ENCODE measurements at regions not wholly inside any gene's neighbourhood (a gene's known extent, or its start where the extent isn't known, plus 50 kb on each side); places are given as distances from the start of the nearest gene placed in this dataset.
"Not testable (repeated sequence)": the region's sequence is repeated elsewhere in the genome, so short reads cannot be mapped to it uniquely, and the experiment has no call there.

DNA sequence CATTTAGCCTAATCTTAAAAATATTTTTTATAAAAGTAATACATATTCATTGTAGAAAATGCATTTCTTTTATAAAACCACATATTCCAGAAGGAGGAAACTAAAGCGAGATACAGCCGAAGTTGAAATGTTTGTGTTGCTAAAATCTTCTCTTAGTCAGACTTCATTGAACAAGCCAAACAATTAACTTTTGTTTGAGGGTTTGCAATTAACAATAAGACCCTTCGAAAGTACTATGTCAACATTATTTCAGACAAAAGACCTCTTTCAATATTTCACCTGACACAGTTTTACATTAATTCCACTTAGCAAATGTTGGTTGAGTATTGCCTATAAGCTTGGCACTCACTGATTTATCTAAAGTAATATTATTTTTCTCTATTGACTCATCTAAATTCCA is 354.0 kb upstream of the ADAMTS5 start:
- no peak for DNase-seq (ENCODE audit: low read depth in 2 of 2)

DNA sequence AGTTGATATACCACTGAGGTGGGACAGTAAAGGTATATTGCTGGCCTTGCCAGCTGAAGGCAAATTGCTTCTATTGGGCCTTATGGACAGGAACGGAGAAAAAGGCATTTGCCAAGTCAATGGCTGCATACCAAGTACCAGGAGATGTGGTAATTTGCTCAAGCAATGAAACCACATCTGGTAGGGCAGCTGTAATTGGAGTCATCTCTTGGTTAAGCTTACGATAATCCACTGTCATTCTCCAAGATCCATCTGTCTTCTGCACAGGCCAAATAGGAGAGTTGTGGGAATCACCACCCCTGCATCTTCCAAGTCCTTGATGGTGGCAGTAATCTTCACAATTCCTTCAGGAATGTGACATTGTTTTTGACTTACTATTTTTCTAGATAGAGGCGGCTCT is 350.7 kb upstream of the ADAMTS5 start:
- DNase-seq (ENCODE audit: low read depth in 2 of 2) = not testable (repeated sequence)

DNA sequence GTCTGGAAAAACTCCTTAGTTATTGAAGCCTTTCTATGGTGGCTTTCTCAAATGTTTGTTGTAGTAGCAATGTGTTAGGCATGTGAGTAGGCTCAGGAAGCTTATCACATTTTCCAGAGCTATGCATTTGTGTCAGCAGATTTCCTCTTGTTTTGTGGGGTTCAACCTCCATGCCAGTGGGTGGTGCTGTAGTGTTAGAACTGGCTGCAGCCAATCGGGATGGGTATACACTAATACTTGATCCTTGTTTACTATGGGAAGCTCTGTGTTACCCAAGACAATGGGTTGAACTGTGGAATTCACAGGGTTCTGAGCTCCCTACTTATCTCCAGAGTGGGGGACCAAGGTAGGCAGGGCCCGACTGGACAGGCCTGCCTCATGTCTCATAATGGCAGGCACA is 348.5 kb upstream of the ADAMTS5 start:
- DNase-seq (ENCODE audit: low read depth in 2 of 2) = no peak

DNA sequence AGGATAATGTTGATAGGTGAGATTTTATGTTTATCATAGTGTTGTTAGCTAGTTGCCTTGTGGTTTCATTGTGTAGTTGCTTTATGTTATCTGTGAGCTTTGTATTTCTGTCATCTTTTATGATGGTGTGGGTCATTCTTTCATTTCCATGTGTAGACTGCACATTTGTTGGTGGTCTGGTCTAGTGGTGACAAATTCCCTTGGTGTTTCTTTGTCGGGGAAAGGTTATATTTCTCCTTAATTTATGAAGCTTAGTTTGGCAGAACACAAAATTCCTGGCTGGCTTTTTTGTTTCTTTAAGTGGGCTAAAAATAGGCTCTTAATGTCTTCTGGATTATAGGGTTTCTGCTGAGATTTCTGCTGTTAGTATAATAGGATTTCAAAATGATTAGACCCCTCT is 347.2 kb upstream of the ADAMTS5 start:
- DNase-seq (ENCODE audit: low read depth in 2 of 2) = no peak

DNA sequence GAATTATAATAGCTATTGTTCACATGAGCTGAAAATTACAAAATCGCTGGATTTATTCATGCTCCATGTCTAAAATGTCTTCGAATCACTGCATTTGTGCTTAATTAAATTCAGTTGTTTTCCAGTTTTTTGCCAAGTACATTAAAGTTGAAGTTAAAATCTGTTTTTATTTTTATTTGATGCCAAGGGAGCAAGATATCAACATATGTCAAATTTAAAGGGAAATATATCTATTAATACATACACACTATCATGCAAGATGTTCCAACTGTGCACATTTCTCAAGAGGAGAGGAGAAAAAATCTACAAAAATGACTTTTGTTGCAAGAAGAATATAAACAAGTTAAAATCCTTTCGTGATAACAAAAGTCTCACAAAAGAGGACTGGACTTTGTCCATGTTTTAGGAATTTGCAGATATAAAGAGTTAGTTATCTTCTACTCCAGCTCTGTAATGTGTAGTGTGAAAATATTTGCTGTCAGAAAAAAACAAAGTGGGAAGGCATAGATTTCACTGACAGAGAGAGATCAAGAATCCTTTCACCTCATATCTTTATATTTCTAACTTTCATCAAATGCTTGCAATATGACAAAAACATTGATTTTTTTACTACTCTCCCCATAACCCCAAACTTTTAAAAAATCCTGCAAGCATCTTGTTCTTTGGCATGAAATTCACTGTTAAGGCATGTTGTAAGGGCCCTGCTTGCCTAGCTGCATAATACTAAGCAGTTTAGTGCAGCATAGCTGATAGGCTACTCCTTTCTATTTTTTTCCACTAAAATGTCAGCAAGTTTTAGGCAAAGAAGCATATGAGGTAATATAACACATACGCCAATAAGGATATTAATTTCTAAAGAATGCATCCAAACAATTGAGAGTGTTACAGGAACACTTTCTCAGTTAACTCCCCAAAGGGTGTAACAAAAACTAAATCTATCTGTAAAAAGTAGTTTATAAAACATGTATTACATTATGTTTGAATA is 340.2 kb upstream of the ADAMTS5 start:
- DNase-seq (ENCODE audit: low read depth in 2 of 2) = no peak

DNA sequence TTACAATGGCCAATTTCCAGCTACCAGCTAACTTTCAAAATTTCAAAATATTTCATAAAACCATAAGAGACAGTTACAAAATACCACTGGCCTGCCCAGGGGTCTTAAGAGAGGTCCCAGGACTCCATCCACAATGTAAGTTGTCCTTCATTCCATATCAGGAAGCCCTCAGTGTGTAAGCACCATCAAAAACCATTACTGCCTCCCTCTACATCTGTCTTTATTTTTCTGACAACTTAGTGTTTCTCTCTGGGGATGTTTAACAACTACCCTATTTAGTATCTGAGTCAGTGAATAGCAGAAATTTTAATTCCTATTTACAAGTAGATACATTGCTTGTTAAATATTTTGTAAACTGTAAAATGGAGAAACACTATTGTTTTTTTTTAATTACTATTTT is 339.3 kb upstream of the ADAMTS5 start:
- no peak for DNase-seq (ENCODE audit: low read depth in 2 of 2)

DNA sequence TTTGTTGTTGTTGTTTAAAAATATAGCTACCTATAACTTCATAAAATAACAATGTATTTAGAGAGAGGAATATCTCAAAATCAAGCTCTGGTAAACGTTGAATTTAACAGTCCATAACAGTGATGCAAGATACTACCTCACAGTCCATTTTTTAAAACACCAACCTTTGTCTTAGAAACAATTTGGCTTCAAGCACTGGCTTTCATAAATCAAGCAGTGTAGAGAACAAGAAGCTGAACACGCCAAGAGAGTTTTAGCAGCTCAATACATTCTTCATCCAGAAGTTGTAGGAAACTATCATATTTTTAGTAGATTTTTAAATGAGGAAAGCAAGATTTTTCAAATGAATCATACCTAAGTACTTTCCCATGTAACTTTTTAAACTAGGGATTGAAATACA is 334.3 kb upstream of the ADAMTS5 start:
- no peak for DNase-seq (ENCODE audit: low read depth in 2 of 2)

DNA sequence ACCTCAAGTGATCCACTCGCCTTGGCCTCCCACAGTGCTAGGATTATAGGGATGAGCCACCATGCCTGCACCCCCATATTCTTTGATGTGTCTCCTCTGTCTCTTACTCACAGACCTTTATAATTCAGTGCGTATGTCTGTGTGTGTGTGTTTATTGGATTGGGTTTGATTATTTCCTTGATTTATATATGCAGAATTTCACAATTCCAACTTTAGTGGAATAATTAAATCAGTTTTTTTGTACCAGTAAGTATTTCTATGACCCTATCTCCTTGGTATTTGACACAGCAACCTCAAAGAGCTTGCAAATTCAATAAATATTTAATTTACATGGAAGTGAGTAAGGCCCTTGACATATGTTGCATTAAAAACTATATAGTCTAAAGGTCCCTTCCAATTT is 333.9 kb upstream of the ADAMTS5 start:
- DNase-seq (ENCODE audit: low read depth in 2 of 2) = no peak

DNA sequence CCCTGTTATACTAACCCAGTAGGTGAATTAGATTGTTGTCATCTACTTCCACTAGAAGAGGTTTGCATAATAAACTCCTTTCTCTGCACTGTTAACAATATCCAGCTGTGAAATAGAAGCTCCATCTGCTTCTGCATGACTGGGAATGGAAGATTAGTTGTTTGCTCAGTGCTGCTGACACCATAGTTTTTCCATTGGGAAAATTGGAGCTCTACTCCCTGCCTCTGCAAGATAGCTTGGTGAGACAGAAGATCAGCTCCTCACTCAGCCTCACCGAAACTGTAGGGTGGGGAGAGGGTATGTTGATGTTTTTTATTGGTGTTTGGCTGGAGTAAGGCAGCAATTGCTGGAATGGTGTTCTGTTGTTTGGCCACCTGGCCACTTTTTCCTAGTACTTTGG is 331.6 kb upstream of the ADAMTS5 start:
- no peak for DNase-seq (ENCODE audit: low read depth in 2 of 2)

DNA sequence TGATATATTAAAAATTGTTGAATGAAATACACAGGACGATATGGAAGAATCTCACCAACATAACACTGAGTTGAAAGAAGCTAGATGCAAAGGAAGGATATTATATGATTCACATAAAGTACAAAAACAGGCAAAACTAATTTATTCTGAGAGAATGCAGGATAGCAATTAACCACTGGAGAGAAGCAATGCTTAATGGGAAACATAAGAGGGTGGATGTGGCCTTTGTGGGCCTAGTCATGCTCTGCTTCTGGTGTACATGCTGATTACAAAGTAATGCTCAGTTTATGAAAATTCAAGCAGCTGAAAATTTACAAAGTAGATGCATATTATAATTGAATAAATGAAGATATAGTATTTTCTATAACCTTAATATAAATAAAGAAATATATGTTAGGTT is 326.4 kb upstream of the ADAMTS5 start:
- no peak for DNase-seq (ENCODE audit: low read depth in 2 of 2)

DNA sequence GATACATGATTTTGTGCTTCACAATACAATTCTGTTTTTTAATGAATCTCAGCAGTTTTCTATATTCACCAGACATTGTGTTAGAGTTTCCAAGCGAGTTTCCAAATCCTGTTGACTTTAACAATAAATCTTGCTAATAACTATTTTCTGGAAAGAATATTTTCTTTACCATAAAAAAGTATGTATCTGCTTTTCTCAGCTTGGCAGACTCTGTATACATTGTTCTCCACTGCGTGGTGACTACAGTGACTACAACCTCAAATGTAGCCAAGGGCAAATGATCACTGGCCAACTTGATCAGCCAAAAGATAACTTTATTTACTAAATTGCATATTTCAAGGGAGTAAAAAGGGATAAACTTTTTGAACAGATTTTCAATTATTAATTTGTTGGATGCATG is 325.9 kb upstream of the ADAMTS5 start:
- no peak for DNase-seq (ENCODE audit: low read depth in 2 of 2)

DNA sequence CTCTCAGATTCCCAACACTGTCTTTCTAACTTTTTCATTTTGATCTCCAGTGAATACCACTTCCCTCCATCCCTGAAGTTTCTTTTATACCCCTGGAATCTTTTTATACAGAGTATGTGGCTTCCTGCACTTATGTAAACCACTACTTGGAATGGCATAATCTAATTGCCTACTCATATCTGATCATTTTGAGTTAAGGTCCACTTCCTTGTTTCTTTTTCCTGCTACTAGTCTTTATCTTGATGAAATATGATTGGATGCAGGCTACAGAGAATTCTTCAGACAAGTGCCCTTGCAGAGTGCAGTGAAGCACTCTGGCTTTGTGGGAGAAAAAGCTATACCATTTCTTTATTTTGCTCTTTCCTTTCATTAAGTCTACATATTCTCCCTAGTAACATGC is 325.3 kb upstream of the ADAMTS5 start:
- no peak for DNase-seq (ENCODE audit: low read depth in 2 of 2)

DNA sequence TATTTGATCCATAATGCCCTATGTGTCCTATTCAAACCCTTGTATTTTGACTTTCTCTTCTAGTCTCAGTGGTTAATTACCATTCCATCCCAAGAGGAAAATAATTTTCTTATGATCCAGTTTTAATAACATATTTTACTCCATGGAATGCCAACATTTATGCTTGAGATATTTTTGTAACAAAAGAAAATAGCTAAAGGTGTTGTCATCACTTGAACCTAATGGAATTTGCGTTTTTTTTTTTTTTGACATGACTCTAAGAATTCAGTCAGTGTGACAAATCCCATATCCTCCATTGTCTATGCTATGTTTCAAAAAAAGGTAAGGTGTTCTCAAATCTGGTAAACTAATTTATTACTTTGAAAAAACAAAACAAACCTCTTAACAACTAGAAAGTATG is 324.1 kb upstream of the ADAMTS5 start:
- DNase-seq (ENCODE audit: low read depth in 2 of 2) = no peak

DNA sequence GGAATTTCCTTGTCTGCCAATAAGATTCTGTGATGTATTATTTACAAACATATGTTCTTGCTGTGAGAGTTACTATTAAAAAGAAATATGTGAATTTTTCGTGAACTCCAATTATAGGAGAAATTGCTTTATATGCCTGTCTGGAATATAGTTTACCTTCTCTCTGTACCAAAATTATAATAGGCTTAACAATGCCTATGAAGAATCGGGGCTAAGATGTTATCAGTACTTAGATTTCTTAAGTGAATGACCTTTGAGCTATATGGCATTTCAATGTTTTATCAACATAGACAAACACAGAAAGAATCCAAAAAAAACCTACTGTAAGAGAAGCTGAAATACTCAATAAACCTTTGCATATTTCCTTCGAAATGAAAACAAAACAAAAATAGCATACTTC is 323.1 kb upstream of the ADAMTS5 start:
- DNase-seq (ENCODE audit: low read depth in 2 of 2) = no peak

DNA sequence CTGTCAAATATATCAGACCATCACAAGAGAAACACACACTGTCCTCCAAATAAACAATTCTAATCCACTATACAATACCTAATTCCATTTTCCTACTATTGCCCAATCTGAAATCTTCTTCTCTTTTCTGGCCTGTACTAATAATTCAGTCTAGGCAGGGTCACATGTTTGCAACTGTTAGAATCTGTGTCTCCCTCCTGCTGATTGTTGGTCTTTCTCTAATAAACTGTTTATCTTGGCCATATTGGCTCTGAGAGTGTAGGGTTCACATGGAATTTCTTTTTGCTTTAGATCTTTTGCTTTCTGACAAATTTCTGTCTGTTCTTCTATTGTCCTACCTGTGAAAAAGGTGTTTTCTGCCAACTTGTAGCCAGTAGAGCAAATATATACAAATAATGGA is 319.9 kb upstream of the ADAMTS5 start:
- DNase-seq (ENCODE audit: low read depth in 2 of 2) = no peak

DNA sequence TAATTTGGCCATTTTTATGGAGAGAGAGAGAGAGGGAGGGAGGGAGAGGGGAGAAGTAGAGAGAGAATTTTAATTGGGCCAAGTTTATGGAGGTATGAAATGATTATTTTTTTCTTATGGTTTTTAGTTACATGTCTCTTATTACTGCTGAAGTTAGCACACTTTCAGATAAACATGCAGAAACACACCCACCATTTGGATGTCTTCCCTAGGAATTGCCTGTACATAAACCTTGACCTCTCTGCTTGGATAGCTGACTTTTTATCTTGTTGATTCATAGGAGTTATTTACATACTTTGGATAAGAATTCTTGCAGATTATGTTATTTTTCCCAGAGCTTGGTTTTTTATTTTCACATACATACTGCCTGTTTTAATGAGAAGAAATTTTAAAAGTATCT is 310.2 kb upstream of the ADAMTS5 start:
- no peak for DNase-seq (ENCODE audit: low read depth in 2 of 2)

DNA sequence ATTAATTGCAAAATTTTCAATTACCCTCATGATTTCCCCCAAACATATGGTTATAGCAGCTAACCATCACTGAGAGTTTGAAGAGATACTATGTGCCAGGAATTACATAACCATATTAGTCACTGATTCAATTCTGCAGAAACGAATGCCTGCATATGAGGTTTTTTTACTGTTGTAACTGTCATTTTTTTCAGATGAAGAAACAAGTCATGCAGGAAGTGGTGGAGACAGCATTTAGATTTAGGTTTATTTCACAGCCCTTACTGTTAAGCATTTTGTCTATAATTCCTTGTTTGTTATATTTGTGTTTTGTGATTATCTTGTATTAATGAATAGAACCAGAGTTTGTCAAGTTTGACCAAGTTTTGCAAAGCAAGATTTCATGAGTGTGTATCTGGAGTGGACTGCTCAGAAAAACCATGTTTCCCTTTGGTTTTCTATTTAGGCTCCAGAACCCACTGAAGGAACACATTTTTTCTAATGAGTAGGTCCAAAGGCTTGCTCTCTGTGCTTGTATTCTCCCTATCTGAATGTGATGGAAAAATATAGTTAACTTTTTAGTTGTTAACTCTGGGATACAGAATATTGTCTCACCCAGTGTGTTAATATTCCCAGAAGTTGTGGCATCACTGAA is 308.5 kb upstream of the ADAMTS5 start:
- DNase-seq (ENCODE audit: low read depth in 2 of 2) = no peak

DNA sequence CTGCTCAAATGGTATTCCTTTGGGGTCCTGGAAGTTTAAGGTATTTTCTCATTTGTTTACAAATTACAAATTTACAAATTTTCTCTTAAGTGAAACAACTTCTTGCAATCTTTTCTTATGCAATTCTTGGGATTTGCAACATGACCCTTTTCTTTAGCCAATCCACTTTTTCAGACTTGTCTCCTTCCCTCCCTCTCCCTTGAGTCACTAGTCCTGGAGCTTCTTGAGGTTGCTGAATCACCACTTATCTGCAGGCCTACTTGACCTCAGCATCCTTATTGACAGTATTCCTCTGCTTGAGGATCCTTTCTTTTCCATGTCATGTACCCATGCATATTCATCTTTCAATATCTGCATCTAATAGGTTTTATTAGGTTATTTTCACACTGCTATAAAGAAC is 302.8 kb upstream of the ADAMTS5 start:
- DNase-seq (ENCODE audit: low read depth in 2 of 2) = no peak

DNA sequence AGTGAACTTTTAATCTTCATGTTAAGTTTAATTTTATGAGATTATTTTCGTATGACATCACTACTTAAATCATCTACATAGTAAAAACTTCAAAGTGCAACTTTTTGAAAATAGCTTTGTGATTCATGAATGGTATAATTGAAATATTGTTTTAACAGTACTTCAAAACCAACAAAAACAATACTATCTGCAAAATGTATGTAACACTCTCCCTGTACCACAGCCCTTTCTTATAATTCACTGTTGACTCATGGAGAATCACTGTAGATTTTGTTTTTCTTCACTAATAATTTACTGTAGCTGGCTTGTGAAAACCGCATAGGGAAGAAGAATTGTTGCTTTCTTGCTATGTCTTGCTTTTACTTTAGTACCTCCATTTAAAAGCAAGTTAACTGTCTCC is 301.4 kb upstream of the ADAMTS5 start:
- no peak for DNase-seq (ENCODE audit: low read depth in 2 of 2)

DNA sequence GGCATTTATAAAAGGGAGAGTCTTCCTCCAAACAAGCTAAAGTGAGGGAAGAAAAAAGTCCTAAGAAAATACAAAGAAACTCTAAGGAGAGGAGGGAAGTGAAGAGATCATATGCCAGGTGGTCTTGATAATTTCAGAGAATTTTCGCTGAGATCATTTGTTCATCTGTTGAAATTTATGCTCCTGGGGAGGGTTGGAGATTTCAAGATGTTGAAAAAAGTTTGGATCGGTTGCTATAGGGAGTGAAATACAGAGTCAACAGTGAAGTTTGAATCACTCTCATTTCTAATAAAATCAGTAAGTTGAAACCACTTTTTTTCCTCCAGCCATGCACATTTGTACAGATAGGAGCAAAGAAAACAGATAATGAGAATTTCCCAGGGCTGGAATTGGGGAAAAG is 299.1 kb upstream of the ADAMTS5 start:
- DNase-seq (ENCODE audit: low read depth in 2 of 2) = no peak

DNA sequence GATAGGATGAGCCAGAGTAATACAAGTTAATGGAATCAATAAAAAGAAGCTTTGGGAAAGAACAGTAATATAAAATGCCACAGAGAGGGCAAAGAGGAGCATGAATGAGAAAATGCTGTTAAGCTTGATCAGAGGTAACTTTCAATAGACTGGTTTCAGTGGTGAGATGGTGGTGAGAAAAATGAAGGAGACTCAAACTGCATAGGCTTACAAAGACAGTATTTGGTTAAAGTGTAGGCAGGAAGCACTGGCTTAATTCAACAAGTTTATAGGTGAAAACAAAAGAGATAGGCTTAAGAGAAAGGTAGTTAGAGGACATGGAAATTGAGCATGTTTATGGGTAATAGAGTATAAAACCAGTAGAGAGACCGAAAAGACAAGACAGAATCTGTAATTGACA is 298.6 kb upstream of the ADAMTS5 start:
- DNase-seq (ENCODE audit: low read depth in 2 of 2) = no peak

DNA sequence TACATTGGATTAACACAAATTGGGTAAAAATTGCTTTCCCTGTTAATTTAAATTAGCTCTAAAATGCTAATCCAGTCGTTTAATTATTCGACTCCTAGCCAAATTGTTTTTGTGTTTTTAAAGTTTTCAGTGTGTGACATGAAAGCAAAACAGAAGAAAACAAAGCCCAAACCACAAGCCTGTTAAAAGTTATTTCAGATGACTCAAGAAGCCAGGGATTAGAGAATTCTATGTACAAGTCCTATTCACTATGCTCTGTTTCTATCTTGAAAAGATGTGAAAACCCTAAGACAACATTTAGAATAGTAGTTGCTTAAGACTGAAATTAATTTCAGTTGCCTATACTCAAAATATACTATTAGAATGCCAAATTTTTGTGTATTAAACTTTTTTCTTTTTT is 294.8 kb upstream of the ADAMTS5 start:
- no peak for DNase-seq (ENCODE audit: low read depth in 2 of 2)

DNA sequence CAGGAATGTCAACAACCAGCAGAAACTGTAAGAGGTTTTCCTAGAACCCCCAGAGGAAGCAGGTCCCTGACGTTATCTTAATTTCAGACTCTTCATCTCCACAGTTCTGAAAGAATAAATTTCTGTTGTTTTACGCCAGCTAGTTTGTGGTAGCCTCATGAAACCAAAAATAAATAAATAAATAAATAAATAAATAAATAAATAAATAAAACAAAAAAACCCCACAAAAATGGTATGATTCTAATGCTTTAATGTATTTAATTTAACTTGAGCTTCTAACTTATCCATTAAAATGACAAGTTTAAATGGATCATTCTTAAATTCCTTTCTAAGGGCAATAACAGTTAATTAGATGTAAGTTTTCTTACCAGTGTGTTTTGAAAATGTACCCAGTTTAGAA is 293.8 kb upstream of the ADAMTS5 start:
- no peak for DNase-seq (ENCODE audit: low read depth in 2 of 2)

Data from stimulated activated CD4-positive, alpha-beta T cell treated with anti-CD3 and anti-CD28 coated beads, Interleukin-1b, Interleukin-23, amount 100 ng/mL, for 1 hour (primary cell).